Parathyroid adenoma (tissue), 2 donors: ENCODE measurements at regions not wholly inside any gene's neighbourhood (a gene's known extent, or its start where the extent isn't known, plus 50 kb on each side); places are given as distances from the start of the nearest gene placed in this dataset.
"Not testable (repeated sequence)": the region's sequence is repeated elsewhere in the genome, so short reads cannot be mapped to it uniquely, and the experiment has no call there.

Experiments
- H2AFZ ChIP-seq: fragments of 300-600 bp; sonication (generic); one replicate; pipeline ENCODE4 v1.7.0; 2017; ENCODE audit warnings: antibody characterized with exemption, mild to moderate bottlenecking
- H3K27ac ChIP-seq: fragments of 300-600 bp; sonication (generic); one replicate; pipeline ENCODE4 v1.7.0; 2017
- H3K27me3 ChIP-seq: fragments of 300-600 bp; sonication (generic); one replicate; pipeline ENCODE4 v1.7.0; 2017; ENCODE audit warnings: low read length; ENCODE audit not compliant: control insufficient read depth, insufficient read depth
- H3K36me3 ChIP-seq: fragments of 300-600 bp; sonication (generic); one replicate; pipeline ENCODE4 v1.7.0; 2017; ENCODE audit warnings: low read length; ENCODE audit not compliant: control insufficient read depth, insufficient read depth
- H3K4me1 ChIP-seq: fragments of 300-600 bp; sonication (generic); one replicate; pipeline ENCODE4 v1.7.0; 2017; ENCODE audit warnings: control low read depth
- H3K4me2 ChIP-seq: fragments of 300-600 bp; sonication (generic); one replicate; pipeline ENCODE4 v1.7.0; 2017; ENCODE audit warnings: low read length
- H3K4me3 ChIP-seq: fragments of 300-600 bp; sonication (generic); one replicate; pipeline ENCODE4 v1.7.0; 2017; ENCODE audit warnings: low read depth, low read length
- H3K79me2 ChIP-seq: fragments of 300-600 bp; sonication (generic); one replicate; pipeline ENCODE4 v1.7.0; 2017; ENCODE audit warnings: control low read depth
- H3K9ac ChIP-seq: fragments of 300-600 bp; sonication (generic); one replicate; pipeline ENCODE4 v1.7.0; 2017; ENCODE audit warnings: mild to moderate bottlenecking
- H3K9me3 ChIP-seq: fragments of 300-600 bp; sonication (generic); one replicate; pipeline ENCODE4 v1.7.0; 2017; ENCODE audit warnings: low read length; ENCODE audit not compliant: control insufficient read depth
- TF ChIP-seq, protein P1 (sequence below): fragments of 300-600 bp; sonication (generic); IDR thresholded peaks from one replicate; pipeline ENCODE4 v1.7.0; 2017; ENCODE audit warnings: antibody characterized with exemption, mild to moderate bottlenecking
- donor health status: primary hyperparathyroidism.

DNA sequence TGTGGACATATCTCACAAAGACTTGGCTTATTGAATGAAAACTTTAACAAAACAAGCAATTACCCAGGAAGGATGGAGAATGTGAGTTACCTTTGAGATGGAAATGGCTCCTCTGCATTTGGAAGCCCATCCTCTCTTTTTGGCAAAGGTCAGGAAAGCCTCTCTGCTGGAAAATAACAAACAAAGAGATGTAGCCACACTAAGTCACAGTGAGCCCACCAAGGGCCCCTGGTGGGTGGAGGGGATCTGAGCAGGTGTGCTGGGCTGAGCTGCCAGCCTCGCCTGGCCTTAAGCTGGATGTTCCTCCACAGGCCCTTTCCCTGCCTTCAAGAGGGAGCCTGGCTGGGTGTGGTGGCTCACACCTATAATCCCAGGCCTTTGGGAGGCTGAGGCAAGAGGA, 269.2 kb downstream of the HNRNPD start:
- no peaks in the 10 kb centered on the region for H3K4me1 ChIP-seq

DNA sequence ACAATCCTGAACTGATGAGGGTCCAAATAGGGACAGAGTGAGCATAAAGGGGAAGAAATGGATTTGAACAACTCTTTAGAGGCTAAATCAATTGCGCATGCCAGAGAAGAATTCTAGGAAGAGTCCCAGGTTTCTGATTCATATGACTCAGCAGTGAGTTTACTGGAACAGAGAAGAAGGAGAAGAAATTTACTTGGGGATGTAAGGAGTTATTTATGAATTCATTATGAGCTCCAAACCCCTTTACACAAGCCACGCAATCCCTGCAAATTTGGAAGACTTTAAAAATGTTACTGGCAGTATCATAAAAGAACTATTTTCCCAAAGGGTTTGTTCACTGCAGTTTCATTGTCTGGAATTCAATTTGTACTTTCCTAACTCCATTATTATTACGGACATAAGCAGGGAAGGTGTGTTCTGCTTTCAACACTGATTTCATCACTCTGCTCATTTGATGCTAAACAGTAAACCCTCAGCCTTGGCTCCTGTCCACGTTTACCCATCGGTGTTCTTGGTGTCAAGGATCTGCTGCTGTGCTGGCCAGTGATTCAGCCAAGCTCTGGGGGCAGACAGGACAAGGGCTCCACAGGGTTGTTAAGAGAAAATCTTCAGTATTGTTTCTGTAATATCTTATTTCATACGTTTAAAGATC, 273.7 kb downstream of the HNRNPD start:
- no peak overlapping the region for H2AFZ ChIP-seq
- H3K4me1 ChIP-seq, result no peaks in the 10 kb centered on the region
- H3K79me2 ChIP-seq, result no peaks in the 10 kb centered on the region
- H3K27ac ChIP-seq, result no peak overlapping the region
- H3K4me2 ChIP-seq, result no peak overlapping the region
- H3K27me3 ChIP-seq, result no peaks in the 10 kb centered on the region
- no peak overlapping the region for H3K9ac ChIP-seq
- TF ChIP-seq, protein P1, sequence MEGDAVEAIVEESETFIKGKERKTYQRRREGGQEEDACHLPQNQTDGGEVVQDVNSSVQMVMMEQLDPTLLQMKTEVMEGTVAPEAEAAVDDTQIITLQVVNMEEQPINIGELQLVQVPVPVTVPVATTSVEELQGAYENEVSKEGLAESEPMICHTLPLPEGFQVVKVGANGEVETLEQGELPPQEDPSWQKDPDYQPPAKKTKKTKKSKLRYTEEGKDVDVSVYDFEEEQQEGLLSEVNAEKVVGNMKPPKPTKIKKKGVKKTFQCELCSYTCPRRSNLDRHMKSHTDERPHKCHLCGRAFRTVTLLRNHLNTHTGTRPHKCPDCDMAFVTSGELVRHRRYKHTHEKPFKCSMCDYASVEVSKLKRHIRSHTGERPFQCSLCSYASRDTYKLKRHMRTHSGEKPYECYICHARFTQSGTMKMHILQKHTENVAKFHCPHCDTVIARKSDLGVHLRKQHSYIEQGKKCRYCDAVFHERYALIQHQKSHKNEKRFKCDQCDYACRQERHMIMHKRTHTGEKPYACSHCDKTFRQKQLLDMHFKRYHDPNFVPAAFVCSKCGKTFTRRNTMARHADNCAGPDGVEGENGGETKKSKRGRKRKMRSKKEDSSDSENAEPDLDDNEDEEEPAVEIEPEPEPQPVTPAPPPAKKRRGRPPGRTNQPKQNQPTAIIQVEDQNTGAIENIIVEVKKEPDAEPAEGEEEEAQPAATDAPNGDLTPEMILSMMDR, result no peak
- no peak overlapping the region for H3K4me3 ChIP-seq
- H3K36me3 ChIP-seq, result no peaks in the 10 kb centered on the region
- no peaks in the 10 kb centered on the region for H3K9me3 ChIP-seq

More for the DNA sequence above, 269.2 kb downstream of the HNRNPD start:
- no peaks in the 10 kb centered on the region for H3K27me3 ChIP-seq
- H2AFZ ChIP-seq, result no peak overlapping the region
- H3K9ac ChIP-seq, result no peak overlapping the region
- TF ChIP-seq, protein P1, result no peak
- no peak overlapping the region for H3K4me3 ChIP-seq
- H3K9me3 ChIP-seq, result no peaks in the 10 kb centered on the region
- no peak overlapping the region for H3K4me2 ChIP-seq
- no peaks in the 10 kb centered on the region for H3K79me2 ChIP-seq
- H3K27ac ChIP-seq, result no peak overlapping the region
- H3K36me3 ChIP-seq, result no peaks in the 10 kb centered on the region

DNA sequence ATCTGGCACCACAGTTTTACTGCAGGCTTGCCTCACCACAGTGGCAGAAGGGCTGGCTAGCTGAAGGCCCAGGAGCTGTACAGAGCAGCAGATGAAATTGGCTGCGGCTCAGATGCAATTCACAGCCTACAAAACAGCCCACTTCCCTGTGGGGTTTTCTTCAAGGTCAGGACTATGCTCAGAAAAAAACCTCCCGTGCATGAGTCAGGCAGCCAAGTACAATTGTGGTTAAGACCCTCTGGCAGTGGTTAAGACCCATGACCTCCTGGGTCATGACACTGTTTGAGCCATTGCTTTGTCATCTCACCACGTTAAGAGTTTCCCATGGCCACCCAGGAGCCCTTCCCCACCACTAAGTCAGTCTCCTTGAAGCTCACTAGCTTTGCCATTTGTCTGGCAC, 276.3 kb downstream of the HNRNPD start:
- Histone ChIP-seq H3K9ac (no peak overlapping the region), H3K27ac (no peak overlapping the region), H3K4me2 (no peak overlapping the region), H3K27me3 (no peaks in the 10 kb centered on the region), H3K79me2 (no peaks in the 10 kb centered on the region), H3K36me3 (no peaks in the 10 kb centered on the region), H3K4me1 (no peaks in the 10 kb centered on the region), H2AFZ (no peak overlapping the region), H3K9me3 (no peaks in the 10 kb centered on the region), H3K4me3 (no peak overlapping the region)
- TF ChIP-seq, protein P1, result no peak

DNA sequence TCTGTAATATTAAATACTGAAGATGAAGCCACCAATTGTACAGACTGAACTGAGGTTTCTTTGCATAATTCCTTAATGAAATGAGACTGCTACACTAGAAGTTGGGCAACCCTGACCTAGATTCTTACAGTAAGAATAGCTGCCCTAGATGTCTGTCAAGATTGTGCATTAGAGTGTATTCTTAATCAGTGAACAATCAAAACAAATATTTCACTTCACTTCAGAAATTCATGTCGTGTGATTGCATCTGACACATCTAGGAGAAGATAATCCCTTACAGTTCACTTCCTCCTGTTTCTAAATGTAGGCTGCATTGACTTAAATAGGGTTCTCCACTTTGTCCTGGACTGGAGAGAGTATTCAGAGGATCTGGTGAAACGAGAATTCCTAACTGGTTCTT, 283.1 kb downstream of the HNRNPD start:
- Histone ChIP-seq H3K4me1 (no peaks in the 10 kb centered on the region), H3K9ac (no peak overlapping the region), H3K4me3 (no peak overlapping the region), H3K27ac (no peak overlapping the region), H3K9me3 (no peaks in the 10 kb centered on the region), H2AFZ (no peak overlapping the region), H3K4me2 (no peak overlapping the region), H3K36me3 (no peaks in the 10 kb centered on the region), H3K27me3 (no peaks in the 10 kb centered on the region), H3K79me2 (no peaks in the 10 kb centered on the region)
- TF ChIP-seq, protein P1, result no peak

- Histone ChIP-seq H3K27ac (no peak overlapping the region), H3K9ac (no peak overlapping the region), H3K4me2 (no peak overlapping the region), H3K27me3 (no peaks in the 10 kb centered on the region), H3K79me2 (no peaks in the 10 kb centered on the region), H3K4me3 (no peak overlapping the region), H3K4me1 (no peaks in the 10 kb centered on the region), H2AFZ (no peak overlapping the region), H3K9me3 (no peaks in the 10 kb centered on the region), H3K36me3 (no peaks in the 10 kb centered on the region)
- TF ChIP-seq, protein P1, result no peak
Measured at GRCh38 chr4:82084747-82085146, 289.0 kb downstream of the HNRNPD start.

DNA sequence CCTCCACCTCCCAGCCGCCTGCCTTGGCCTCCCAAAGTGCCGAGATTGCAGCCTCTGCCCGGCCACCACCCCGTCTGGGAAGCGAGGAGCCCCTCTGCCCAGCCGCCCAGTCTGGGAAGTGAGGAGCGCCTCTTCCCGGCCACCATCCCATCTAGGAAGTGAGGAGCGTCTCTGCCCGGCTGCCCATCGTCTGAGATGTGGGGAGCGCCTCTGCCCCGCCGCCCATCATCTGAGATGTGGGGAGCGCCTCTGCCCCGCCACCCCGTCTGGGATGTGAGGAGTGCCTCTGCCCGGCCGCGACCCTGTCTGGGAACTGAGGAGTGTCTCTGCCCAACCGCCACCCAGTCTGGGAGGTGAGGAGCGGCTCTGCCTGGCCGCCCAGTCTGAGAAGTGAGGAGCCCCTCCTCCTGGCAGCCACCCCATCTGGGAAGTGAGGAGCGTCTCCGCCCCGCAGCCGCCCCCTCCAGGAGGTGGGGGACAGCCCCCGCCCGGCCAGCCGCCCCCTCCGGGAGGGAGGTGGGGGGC, 296.3 kb downstream of the HNRNPD start:
- H3K4me3 ChIP-seq, H3K27ac ChIP-seq, H3K36me3 ChIP-seq, H3K27me3 ChIP-seq, H3K79me2 ChIP-seq, H3K9ac ChIP-seq, H2AFZ ChIP-seq, H3K9me3 ChIP-seq, H3K4me1 ChIP-seq, H3K4me2 ChIP-seq: not testable (repeated sequence)
